GM18867 (cell line): ENCODE measurements at regions not wholly inside any gene's neighbourhood (a gene's known extent, or its start where the extent isn't known, plus 50 kb on each side); places are given as distances from the start of the nearest gene placed in this dataset.

Source experiments
- ATAC-seq: cut with Tn5 transposase; IDR thresholded peaks from one replicate; pipeline ENCODE4 v1.9.1; 2021; ENCODE audit warnings: mild to moderate bottlenecking, moderate library complexity; ENCODE audit not compliant: unreplicated experiment

GRCh38 chr11:11757909-11758308 is 83.9 kb upstream of the USP47 start:
- ATAC-seq: no peak

DNA sequence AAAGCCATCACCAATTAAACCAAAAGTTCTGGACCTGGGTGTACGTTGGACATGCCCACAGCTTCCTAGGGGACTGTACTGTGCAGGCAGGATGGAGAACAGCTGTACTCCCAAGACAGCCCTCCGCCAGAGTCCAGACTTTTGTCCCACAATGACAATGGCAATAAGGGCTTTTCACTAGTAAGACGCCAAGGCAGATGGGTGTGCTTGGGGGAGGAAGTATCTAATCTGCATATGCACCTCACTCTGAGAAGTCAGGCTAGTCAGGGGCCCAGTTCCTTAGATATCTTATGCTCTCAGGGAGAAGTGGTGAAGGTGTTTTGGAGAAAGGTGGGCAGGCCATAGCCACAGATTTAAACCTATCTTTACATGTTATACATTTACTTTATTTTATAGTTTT is 85.1 kb upstream of the USP47 start:
- ATAC-seq: no peak

GRCh38 chr11:11755871-11756270 is 85.9 kb upstream of the USP47 start:
- ATAC-seq: no peak

DNA sequence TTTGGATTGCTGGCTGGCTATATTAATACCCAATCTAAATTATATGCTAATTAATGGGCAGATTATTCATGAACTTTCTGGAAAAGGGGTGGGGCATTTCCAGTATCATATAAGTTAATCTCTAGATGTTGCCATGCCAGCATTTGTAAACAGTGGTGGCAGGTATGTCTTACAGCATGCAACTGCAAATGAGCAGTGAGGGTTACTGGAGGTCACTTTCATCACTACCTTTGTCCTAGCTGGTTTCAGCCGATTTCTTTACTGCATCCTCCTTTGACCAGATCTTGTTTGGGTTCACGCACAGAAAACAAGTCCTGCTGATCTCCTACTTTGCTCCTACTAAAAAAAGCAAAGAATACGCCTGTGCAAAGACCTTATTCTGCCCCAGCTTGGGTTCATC is 89.1 kb upstream of the USP47 start:
- no peak for ATAC-seq

- no peak for ATAC-seq
These were observed 91.5 kb upstream of the USP47 start for GRCh38 chr11:11750017-11750878.

DNA sequence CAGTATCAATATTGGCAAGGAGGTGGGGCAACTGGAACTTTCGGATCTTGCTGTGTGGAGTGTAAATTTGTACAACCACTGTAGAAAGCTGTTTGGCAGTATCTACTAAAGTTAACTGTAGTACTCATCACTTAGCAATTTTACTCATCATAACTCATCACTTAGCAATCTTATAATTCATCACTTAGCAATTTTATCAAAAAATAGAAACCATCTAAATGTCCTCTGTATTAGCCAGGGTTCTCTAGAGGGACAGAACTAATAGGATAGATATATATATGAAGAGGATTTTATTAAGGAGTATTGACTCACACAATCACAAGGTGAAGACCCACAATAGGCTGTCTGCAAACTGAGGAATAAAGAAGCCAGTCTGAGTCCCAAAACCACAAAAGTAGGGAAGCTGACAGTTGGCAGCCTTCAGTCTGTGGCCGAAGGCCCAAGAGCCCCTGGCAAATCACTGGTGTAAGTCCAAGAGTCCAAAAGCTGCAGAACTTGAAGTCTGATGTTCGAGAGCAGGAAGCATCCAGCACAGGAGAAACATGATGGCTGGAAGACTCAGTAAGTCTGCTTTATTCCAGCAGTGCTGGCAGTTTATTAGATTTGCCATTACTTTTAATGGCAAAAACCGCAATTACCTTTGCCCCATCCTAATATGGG is 92.9 kb upstream of the USP47 start:
- ATAC-seq: no peak

DNA sequence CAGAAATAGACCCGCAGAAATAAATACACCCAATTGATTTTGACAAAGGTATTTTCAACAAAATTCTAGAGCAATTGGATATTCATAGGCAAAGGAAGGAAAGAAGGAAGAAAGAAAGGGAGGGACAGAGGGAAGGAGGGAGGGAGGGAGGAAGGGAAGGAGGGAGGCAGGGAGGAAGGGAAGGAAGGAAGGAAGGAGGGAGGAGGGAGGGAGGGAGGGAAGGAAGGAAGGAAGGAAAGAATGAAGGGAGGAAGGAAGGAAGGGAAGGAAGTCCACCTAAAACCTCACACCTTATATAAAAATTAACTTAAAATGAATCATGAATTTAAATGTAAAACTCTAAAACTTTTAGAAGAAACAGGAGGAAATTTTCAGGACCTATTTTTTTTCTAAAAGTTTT is 94.2 kb upstream of the USP47 start:
- ATAC-seq: no peak

- no peak for ATAC-seq
These were observed 95.3 kb upstream of the USP47 start for GRCh38 chr11:11746449-11746848.

- no peak for ATAC-seq
These were observed 98.6 kb upstream of the USP47 start for GRCh38 chr11:11743216-11743615.

GRCh38 chr11:11742486-11742885 is 99.3 kb upstream of the USP47 start:
- ATAC-seq: no peak

GRCh38 chr11:11740836-11741235 is 100.9 kb upstream of the USP47 start:
- ATAC-seq: no peak

DNA sequence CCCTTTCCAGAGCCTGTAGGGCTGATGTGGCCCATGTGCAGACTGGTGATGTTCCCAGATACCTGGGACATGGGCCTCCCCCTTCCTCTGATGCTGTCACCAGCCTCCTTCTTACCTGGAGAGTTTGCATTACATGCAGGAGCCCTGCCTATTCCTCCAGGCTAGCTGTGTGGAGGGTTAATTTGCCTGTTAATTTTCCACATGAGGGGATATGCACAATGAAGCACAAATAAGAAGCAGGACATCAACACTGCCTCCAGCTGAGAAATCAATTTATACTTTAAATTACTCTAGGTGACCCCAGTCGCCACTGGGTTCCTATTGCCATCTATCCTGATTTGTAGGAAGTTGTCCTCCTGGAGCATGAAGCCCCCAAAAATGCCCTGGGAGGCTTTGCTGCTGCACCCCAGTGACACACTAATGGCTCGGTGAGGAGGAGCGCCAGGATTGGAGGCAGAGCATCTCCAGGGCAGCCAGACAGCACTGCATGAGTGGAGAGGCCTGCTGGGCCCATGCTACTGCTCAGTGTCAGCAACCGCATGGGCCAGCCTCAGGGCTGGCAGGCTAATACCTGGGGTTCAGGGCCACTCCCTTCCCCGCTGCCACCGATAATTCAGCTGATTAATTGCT is 101.6 kb upstream of the USP47 start:
- no peak for ATAC-seq

DNA sequence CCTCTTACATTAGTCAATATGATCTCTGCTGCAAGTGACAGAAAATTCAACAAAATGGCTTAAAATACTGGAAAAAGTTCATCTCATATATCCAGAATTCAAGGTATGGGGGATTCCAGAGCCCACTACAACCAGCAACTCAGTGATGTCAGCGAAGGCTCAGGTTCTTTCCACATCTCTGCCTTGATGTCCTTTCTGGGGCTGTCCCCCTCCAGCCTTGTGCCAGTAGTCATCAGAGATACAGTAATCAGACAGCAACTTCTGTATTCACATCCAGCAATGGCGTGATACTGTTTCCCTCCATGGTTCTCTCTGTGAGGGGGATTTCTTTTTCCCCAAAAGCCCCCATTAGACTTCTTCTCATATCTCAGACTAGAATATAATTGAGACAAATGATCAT is 103.4 kb upstream of the USP47 start:
- no peak for ATAC-seq

DNA sequence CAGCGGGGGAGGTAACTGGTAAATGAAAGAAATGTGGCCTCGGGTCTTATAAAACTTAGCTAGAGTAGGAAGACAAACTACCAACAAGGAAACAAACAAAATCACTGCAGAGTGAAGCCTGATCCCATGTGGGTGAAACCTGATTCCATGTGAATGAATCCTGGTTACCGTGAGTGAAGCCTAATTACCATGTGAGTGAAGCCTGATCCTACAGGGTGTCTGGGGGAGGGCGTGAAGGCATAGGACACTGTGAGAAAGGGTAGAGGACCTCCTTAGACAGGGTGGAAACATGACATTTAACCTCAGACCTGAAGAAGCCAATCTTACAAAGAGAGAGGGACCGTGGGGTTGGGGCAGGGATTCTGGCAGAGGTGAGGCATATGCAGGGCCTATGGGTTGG is 106.2 kb upstream of the USP47 start:
- no peak for ATAC-seq

DNA sequence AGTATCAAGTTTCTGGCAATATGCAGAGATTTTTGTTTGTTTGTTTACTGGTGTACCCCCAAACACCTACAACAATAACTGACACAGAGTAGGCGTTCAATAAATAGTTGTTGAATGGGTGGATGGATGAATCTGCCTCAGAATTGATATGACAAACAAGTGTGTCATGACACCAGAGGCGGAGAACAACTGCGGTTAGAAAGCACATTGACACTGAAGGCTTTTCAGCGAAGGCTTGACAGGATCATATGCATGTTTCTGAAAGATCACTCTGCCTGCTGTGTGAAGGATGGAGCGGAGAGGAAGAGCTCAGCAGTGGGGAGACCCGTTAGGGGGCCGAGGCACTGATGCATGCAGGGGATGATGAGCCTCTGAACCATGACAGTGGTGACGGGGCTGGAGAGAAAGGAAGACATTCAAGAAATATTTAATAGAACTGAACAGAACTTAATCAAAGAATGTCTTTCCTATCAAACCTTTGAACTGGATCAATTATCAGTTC is 108.5 kb upstream of the USP47 start:
- ATAC-seq: no peak

DNA sequence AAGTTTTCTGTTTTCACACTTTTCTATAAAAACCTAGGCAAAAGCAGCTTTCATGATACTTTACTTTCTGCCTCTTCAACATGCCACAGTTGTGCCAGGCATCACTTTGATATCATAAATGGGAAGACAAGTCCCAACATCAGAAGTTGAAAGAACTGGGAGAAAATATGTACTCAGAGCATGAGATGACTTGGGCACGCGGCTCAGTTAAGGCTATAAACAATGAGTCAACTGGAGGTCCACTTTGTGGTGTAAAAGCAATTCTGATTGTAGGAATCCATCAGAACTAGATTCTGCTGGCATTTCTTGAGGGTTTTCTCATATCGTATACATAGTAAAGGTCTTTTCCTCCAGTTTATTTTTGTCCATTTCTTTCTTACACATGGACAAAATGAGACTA is 109.7 kb upstream of the USP47 start:
- no peak for ATAC-seq

DNA sequence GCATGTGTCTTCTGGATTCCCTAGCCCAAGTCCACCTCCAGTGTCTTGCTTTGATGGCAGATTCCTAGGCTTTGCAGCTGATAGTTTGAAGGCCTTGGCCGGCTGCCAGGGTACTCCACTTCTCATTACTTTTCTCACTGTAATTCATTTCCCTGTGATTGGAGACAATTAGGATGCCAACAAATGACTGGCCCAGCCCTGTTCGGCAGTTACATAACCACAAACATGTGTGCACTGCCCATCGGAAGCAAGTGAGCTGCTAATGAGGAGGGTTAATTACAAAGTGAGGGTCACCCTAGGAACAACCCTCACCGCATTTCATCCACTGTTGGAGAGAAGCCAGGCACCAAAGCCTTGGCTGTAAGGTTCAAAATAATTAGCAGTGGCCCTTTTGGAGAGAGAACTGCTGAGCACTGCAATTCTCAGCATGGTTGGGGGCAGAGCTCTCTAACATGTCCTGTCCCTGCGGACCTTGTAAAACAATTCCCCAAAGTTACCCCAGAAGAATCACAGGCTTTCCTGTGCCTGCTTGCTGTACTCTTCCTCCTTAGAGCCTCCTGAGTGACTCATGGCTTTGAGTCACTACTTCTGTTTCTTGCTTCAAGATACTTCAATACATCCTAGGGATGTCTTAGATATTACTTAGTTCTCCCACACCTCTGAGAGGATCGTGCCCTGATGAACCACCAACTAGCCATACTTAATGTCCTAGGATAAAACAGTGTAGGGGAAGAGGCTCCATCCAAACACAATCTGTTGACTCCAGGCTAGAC is 109.7 kb upstream of the GALNT18 start:
- ATAC-seq: no peak

DNA sequence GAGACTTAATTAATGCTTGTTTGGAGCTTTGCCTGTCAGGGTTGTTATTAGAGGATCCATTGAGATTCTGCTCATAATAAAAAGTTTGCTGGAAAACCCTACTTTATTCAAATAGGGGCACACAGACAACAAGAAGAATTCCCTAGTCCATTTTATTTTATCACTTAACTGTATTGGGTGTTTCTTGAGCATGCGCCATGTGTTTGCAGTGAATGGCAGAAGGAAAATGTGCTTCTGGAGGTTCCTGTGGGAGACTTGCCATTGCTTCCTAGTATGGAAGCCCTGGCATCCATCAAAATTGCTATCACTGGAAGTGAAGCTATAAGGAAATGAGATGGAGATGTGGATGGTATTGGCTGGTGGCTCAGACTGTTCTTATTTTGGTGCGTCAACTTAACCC is 106.6 kb upstream of the GALNT18 start:
- ATAC-seq: no peak

DNA sequence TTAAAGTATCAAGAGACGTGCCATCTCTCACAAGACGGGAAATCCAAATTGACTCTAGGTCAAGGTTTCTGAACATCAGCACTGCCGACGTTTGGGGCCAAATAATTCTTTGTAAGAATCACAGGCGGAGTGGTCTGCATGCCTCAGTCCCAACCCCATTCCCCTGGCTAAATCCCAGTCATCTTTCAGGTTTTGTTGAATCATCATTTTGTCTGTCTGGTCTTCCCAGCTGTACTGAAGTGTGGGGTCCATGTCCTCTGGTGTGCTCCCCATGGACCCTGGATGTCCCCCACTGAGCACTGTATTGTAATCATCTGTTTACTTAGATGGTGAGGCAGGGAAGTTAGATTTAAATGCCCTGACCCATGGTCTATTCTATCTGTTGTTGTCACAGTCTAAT is 103.6 kb upstream of the GALNT18 start:
- ATAC-seq: no peak

DNA sequence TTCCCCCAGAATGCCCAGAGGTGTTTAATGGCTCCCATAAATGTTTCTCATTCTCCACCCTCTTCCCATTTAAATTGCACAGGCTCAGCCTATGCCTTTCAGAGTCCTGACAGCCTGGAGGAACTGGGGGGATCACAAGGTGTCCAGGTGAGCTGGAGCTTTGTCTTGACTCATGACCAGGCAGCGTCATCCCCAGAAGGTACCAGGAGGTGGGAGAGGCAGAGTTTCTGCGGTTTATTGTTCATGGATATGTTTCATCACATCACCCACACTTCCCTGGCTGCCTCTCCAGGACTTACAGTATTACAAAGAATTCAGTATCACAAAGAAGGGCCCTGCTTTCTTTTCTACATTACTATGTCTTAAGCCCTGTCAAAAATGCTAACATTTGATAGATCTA is 103.2 kb upstream of the GALNT18 start:
- no peak for ATAC-seq

GRCh38 chr11:11722861-11723260 is 101.1 kb upstream of the GALNT18 start:
- no peak for ATAC-seq
